ENCODE measurements at regions not wholly inside any gene's neighbourhood (a gene's known extent, or its start where the extent isn't known, plus 50 kb on each side); places are given as distances from the start of the nearest gene placed in this dataset.

DNA sequence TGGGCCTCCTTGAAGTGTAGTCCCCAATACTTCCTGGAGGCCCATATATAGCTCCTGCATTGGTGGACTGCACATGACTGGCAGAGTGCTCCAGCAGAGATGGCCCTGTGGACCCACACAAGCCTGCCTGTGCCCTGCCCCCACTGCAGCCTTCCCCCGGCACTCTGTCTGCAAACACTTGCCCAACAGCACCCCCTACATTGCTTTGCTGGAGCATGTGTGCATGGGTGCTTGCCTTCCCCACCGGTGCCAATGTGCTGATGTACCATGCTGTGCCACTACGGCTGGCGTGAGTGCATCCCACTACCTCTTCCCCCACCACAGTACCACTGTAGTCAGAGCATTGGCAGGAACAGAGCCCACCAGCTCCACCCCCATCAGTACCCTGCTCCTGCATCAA, 563.6 kb upstream of the CTNND2 start:
- TF ChIP-seq POLR2AphosphoS5 (IDR thresholded peaks at IDR 0.05) (no peak), POLR2A (IDR thresholded peaks at IDR 0.05) (no peak)
- TF ChIP-seq, protein P1, sequence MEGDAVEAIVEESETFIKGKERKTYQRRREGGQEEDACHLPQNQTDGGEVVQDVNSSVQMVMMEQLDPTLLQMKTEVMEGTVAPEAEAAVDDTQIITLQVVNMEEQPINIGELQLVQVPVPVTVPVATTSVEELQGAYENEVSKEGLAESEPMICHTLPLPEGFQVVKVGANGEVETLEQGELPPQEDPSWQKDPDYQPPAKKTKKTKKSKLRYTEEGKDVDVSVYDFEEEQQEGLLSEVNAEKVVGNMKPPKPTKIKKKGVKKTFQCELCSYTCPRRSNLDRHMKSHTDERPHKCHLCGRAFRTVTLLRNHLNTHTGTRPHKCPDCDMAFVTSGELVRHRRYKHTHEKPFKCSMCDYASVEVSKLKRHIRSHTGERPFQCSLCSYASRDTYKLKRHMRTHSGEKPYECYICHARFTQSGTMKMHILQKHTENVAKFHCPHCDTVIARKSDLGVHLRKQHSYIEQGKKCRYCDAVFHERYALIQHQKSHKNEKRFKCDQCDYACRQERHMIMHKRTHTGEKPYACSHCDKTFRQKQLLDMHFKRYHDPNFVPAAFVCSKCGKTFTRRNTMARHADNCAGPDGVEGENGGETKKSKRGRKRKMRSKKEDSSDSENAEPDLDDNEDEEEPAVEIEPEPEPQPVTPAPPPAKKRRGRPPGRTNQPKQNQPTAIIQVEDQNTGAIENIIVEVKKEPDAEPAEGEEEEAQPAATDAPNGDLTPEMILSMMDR (IDR thresholded peaks at IDR 0.05 in 8 of 11, conservative IDR thresholded peaks at IDR 0.05 in 3 of 11), result no peak
